NOMO-1 treated with DMSO at 0.1 percent for 48 hours (cell line): ENCODE measurements at regions not wholly inside any gene's neighbourhood (a gene's known extent, or its start where the extent isn't known, plus 50 kb on each side); places are given as distances from the start of the nearest gene placed in this dataset.

Experiments used
- DNase-seq: peaks from one replicate; lab custom pipeline; 2025; ENCODE audit not compliant: unreplicated experiment; lab: John Stamatoyannopoulos, UW

DNA sequence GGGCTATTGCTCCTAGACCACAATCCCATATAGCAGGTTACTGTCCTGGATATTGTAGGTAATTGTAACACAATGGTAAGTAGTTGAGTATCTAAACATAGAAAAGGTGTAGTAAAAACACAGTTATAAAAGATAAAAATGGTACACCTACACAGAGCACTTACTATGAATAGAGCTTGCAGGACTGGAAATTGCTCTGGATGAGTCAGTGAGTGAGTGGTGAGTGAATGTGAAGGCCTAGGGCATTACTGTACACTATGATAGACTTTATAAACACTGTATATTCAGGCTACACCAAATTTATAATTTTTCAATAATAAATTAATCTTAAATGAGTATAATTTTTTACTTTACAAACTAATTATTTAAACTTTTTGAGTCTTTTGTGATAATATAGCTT lies 425.7 kb downstream of the PABPC4L start:
- no peak for DNase-seq

DNA sequence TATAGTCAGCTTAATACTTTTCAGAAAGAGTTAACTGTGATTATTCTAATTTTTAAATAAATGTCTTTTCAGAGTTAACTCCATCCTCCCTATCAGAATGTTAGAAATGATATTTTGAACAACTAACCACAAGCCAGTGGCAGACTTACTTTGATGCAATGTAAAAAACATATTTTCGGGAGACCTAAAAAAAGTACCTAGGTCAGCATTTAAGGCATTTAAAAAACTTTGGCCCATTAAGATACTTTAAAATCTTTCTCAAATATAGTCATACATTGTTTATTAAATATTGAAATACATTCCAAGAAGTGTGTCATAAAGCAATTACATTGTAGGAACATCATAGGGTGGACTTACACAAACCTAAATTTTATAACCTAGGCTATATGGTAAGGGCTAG lies 426.1 kb downstream of the PABPC4L start:
- DNase-seq: no peak

DNA sequence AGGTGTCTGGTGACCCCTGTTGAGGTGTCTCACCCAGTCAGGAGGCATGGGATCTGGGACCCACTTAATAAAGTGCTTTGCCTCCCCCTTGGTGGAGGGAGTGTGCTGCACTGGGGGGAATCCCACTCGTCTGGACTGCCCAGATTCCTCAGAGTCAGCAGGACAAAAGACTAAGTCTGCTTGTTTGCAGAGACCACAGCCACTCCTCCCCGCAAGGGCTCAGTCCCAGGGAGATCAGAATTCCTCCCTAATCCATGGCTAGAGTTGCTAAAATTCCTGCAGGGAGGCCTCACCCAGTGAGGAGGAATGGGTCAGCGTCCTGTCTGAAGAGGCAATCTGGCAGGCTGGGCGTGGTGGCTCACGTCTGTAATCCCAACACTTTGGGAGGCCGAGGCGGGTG lies 442.2 kb downstream of the PABPC4L start:
- no peak for DNase-seq

DNA sequence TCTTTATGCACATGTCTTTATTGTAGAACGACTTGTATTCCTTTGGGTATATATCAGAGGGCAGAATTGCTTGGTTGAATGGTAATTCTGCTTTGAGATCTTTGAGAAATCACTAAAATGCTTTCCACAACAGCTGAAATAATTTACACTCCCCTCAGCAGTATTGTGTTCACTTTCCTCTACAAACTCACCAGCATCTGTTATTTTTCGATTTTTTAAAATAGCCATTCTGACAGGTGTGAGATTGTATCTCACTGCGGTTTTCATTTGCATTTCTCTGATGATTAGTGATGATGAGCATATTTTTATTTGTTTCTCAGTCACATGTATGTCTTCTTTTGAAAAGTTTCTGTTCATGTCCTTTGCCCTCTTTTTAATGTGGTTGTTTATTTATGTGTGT lies 459.8 kb downstream of the PABPC4L start:
- DNase-seq: no peak

DNA sequence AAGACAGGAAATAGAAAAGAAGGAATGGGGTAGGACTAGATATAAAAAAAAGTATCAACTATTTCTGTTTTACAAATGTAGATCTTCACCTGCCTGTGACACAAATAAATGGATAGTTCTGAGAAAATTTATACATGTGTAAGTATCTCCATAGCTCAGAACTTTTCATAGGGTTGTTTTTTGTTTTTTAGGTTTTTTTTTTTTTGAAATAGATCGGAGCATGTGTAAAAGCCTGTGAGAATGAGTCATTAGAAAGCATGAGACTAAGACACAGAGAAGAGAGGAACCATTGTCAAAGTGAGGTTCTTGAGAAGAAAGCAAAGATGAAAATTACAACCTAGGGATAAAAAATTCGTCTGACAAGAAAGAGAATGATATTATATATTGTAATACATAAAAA lies 481.6 kb downstream of the PABPC4L start:
- no peak for DNase-seq

DNA sequence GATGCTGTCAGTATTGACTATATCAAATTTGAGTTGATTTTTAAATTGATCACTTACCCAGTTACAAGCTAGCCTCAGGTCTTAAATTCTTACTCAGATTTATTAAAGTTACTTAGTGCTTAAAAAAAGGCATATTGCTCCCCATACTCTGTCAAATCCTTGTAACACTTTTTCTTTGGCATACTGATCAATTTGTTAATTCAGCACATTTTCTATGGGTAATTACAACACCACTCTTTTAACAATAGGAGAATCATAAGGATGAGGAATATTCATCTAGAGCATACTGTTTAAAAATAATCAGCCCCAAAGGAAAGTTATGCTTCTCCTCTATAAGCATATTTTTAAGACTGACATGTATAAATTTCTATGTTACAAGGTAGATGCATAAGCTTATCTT lies 482.5 kb downstream of the PABPC4L start:
- DNase-seq: no peak

DNA sequence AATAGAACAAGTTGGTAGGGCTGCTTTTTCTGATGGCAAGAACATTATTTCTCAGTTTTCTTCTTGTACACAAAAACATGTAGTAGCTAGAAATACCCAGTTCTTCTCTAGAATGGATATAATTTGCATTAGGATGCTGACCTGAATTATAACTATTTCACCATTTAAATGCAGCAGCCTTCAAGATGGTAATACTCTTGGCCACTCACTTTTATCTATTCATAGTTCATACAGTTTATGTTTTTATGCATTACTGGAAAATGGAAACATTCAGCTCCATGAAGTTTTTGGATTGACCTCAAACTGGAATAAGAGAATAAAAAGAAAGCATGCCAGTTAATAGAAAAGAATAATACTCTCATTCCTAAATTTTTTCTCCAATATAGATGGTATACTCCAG lies 487.4 kb downstream of the PABPC4L start:
- no peak for DNase-seq

DNA sequence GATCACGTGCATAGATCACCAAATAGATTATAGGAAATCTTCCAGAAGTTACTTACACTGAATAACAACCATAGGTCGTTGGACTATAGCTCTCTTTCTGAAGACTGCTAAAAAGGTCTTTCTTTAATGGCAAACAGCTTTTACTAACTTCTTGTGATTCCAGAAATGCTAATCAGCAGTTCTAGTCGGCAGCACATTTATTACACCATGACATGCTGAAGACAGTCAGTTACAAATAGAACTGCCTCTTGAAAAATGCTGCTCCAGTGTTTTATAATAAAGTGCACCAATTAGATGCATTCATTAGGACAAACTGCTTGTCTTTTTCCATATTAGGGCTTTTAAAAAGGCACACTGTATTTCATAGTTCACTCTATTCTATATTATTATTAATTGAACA lies 488.2 kb downstream of the PABPC4L start:
- no peak for DNase-seq

DNA sequence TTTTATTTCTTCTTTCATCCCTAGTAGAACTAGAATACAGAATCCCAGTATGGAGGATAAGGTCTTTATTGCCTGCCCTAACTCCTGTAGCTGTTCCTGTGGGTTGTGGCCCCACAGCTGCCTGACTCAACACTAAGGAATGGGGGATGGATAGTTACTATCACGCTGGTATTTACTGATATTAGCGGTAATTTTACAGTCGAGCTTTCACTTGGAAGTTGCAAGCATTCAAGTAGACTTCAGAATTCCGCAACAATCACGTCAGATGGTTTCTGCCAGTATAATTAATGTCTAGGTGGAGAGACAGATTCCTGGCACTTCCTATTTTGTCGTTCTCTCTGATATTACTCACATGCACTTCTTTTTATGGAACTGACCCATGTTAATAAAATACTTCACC lies 489.8 kb downstream of the PABPC4L start:
- no peak for DNase-seq

DNA sequence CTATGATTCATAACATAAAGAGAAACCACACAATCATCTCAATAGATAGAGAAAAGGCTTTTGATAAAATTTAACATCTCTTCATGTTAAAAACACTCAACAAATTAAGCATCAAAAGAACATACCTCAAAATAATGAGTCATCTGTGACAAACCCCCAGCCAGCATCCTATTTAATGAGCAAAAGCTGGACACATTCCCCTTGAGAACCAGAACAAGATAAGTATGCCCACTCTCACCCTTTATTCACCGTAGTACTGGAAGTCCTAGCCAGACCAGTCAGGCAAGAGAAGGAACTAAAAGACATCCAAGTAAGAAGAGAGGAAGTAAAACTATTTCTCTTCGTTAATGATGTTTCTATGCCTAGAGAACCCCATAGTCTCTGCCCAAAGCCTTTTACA lies 507.2 kb downstream of the PABPC4L start:
- no peak for DNase-seq

DNA sequence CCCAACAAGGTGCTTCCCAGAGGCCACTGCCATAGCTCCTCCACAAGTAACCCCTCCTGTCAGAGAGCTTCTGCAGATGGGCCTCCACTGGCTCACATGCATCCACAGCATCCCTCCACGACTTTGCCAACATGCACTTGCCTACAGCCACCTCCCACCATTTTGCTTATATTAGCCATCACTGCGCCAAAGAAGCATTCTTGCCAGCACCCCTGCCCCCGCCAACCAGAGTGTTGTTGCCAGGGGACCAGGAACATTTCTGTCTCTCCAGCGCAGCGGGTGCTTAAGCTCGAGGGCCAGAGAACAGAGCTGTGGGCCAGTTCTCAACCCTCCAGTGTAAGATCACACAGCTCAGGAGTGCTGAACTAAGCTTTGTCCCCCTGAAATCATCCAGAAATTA lies 517.6 kb downstream of the PABPC4L start:
- no peak for DNase-seq

DNA sequence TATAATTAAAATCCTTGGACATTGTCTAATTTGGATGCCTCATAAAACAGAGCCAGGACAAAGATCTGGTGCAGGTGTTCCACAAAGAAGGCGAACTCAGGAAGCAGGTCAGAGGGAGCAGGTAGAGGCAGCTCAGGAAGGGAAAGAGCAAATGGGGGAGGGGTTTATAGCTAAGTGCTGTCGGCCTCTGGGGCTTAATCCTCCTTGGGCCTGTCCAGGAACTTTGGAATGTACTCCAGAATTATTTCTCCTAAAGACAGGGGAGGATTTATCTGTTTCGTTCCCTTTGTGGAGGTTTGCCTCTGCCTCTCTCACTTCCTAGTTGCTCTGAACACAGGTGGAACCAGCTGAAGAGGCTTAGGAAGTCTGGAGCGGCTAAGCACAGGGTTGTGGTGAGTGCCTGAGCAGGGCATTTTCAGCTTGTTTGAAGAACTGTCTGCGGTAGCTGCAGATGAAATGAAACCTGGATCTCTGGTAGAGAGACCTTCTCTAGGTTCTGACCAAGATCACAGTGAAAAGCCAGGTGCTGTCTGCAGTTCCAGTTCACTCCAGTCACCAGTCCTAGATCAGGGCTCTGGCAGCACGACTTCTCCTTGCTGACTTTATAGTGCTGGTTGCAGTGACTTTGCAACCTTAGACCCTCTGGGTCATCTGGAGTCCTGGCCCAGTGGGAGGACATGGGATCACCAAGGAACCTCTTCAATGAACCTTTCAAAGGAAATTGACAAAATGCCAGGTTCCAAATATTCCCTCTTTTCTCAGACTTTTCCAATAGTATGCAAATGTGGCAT lies 519.2 kb downstream of the PCDH10 start:
- no peak for DNase-seq

DNA sequence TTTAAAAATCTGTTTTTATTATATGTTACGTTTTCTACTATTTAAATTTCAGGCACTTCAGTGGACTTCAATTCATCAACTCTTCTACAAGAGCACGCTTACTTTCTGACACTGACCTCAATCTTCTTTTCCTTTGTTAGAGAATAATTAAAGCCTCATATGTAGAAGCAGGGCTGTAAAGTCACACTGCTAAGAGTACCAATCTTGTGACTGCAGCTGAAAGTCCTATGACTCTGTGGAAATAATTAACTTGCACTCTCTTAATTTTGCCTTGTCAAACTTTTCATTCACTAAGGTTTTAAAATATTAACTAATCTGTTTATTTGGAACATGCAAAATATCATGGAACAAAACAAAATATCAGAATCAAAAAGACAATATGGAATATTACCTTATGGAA lies 498.1 kb downstream of the PCDH10 start:
- no peak for DNase-seq

DNA sequence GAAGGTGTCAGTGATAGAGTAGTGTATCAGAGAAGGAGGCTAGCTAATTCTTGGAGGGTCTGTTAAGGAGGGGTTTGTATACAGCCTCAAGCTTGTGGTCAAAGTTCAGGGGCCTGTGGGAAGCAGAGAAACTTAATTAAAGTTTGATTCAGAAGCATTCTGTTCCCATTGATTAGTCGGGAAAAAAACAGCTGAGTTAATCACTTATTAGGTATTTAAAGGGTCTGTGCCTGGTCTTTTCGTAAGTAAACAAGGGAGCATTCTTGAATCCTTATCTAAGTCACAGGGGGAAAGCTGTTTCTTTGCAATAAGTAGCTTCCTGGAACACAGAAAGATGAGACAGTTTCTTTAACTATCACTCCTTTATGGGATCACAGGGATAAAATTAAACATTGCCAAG lies 492.1 kb downstream of the PCDH10 start:
- no peak for DNase-seq

DNA sequence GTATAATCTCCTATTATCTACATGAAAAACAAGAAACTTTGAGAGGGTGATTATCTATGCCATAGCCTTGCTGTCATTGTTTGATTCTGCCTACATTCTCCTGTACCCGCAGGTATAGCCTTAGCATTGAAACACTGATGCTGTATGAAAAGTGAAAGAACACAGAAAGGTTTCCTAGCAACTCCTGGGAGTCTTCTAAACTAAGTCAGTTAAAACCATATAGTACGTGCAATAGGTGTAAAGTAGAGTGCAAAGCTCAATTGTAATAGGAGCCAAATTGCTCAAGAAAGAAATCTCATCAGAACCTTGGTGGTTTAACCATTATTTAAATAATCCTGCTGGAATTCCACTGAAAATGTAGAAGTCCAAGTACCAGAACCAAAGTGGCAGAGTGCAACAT lies 489.7 kb downstream of the PCDH10 start:
- DNase-seq: no peak

DNA sequence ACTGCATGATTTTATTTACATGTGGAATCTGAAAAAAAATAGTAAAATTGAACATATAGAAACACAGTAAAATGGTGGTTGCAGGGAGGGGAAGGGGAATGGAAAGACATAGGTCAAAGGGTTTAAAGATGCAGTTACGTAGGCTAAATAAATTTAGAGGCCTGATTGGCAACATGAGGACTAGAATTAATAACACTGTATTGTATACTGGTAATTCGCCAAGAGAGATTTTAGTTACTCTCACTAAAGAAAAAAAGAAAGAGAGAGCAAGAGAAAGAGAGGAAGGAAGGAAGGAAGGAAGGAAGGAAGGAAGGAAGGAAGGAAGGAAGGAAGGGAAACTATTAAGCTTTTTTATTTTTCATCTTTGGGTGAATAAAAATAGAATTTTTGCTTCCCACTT lies 488.1 kb downstream of the PCDH10 start:
- DNase-seq: no peak

DNA sequence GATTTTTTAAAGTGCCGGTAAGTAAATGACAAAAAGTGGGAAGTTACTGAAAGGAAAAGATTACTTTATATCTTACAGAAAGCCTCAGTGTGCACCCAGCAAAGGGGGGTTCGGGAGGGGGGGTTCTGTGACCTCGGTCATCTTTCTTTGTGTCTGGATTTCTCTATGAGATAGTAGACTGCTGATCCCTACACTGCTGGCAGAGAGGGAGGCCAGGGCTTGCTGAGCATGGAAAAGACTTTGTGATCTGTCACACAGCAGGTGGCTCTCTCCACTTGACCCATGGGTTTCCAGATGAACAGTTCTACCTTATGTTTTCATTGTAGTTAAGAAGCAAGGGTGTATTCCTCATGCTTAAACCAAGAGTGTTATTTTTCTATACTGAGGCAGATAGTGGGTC lies 475.6 kb downstream of the PCDH10 start:
- no peak for DNase-seq

DNA sequence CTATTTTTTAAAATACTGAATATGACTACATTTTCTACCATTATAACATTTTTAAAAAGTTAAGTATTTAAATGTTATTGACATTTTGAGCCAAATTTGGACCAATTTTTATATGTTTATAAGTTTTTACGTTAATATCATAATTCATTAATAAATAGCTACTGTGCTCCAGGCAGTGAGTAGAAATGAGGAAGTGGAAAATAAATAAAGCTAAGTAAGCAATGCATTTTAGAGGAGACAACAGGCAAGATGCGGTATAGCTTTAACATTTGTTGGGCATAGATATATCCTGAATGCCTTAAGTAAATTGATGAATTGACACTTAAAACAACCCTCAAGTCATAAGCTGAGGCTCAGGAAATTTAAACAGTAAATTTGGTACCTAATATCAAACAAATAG lies 474.8 kb downstream of the PCDH10 start:
- DNase-seq: no peak

DNA sequence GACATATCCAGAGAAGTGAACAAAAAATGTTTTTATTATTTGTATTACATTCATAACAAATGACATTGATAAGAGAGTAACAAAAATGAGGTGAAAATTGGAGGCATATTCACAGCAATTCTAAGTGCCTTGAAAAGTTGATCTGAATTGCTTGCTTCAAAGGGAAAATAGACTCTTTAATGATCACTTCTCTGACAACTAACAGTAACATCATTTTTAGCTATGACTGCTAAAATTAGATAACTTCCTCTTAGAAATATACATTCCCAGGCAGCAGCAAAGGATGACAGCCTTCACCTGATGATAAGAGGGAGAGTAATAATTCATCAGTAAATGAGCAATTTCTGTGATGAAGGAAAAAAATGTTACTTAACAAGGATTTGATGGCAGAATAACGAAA lies 472.5 kb downstream of the PCDH10 start:
- DNase-seq: no peak

DNA sequence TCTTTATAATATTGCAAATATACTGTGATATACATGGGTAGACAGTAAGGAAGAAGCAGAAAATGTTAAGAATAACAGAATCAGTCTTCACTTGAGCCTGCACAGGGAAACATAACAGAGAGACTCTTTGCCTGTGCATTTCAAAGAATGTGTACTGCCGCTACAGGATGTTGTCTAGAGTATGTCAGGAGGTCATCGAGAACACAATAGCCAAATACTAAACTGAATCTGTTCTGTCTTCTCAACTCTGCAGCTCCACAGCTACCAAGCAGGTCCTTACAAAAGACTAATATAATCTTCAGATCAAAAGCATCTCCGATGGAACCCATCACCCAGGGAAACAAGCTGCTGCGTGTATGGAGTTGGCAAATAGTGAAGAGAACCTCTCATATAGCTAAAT lies 471.5 kb downstream of the PCDH10 start:
- DNase-seq: no peak

DNA sequence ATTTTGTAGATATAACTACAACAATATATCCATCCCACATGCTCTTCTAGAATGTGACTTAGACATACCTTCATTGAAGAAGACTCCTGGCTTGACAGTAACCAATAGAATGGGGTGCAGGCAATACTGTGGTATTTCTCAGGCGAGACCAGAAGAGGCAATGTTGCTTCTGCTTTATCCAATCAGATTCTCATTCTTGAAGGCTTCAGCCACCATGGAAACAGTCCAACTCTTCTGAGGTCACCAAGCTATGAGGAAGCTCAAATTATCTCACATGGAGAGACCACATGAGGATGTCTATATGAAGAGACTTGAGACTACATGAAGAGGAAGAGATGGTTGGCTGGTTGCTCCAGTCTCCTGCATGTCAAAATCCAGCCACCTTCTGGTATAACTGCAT lies 469.9 kb downstream of the PCDH10 start:
- DNase-seq: no peak

DNA sequence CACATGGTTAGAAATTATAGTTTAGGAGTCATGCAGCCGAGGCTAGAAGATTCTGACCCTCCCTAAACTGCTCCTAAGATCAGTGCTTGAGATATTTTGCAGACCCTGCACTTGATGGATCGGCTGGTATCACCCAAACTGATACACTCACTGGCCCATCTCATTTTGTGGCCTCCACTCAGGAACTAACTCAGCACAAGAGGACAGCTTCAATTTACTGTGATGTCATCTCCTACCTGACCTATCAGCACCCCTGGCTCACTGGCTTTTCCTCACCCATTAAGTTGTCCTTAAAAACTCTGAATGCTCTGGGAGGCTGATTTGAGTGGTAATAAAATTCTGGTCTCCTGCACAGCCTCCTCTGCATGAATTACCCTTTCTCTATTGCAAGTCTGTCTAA lies 450.9 kb downstream of the PCDH10 start:
- no peak for DNase-seq

DNA sequence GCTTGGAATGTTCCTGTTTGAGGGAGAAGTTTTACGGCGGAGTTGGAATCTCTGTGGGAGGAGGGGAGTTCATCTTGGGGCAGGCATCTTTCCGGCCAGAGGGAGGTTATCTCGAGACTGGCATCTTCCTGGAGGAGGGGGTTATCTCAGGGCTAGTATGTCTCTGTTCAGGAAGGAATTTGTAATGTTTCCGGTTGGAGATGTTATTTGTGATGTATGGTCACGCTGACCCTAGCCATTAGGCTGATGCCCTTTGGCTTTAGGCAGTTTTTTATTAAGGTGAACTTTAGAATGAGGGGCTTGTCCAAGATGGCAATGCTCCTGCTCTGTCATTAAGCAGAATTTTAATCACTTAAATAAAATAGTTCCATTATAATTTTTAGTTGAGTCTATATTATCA lies 449.7 kb downstream of the PCDH10 start:
- no peak for DNase-seq

DNA sequence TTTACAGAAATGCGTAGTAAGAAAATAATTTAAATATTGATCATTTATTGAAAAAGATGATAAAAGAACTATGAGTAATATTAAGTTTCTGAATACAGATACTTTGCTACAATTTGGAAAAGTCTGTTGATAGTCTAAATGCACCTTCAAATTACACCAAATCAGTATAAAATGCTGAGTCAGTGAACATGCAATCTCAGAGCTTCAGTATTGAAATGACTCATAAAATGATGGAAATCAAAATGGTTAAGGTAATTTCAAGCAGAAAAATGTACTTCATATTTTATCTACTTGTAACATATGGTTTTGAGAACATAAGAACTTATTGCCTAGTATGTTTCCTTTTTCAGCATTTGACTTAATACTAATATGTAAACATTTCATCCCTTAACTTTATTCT lies 448.2 kb downstream of the PCDH10 start:
- DNase-seq: no peak
